ENCODE measurements at regions not wholly inside any gene's neighbourhood (a gene's known extent, or its start where the extent isn't known, plus 50 kb on each side); places are given as distances from the start of the nearest gene placed in this dataset.

DNA sequence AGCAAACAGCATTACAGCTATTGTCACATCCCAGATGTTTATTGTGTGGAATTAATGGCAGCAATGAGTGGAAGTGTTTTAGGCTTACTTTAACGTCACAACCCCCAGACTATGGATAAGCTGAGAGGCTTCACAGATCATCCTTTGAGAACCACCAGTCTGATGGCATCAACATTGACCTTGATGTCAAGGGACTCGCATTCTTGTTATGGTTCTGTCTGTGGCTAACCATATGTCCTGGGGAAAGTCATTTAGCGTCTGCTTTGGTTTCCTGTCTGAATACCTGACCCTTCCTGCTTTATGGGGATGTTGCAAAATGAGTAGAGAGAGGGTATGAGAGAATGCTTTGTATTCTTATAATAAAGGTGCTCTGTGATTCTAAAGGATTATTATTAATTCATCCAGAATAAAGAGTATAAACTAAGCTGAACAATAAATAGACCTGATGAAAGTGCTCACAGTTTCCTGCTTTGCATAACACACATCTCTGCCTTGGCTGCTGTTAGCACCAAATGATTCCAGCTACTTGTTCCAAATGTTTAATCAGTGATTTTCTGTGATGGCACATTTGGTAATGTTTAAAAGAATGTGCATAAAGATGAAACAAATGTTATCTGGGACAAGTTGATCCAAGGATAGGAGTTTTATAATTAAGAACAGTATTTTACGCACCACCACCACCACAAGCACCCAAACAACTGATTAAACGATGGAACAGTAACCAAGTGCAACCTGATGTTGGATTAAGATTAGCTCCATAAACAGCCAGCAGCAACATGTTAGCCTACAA lies 116.9 kb upstream of the LRIG3 start:
- no peak for DNase-seq

DNA sequence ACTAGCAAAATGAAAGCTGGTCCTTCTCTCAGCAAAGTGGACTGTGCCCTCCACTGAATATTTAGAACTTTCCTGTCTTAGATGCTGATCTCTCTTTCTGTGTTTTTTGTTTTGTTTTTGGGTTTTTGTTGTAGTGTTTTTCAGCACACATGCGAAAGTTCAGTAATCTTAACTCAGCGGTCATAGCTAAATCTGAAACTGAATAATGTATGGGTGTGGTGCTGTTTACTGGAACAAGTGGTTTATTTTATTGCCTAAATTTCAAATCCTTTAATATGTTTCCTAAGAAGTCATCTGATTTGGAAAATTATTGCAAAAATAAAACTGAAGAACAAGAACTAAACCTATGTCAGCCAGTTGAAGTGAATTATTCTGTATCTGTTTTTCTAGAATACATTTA lies 116.0 kb upstream of the LRIG3 start:
- DNase-seq = no peak

DNA sequence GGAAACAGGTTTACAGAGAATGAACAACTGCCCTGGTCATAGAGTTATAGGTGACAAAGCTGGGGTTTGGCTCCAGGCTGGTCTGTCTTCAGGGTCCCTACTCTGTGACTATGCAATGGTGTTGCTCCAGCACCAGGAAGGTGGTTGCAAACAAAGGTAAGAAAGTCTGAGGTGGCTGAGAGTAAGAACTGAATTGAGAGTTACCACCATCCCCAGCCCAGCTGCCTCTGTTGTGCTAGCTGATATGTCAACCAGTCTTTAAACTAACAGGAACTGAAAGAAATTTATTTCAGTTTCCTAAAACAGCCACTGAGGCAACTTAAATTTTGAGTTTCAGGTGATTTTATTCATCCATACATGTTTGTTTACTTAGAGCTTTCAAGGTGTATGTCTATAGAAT lies 111.0 kb upstream of the LRIG3 start:
- DNase-seq = no peak

DNA sequence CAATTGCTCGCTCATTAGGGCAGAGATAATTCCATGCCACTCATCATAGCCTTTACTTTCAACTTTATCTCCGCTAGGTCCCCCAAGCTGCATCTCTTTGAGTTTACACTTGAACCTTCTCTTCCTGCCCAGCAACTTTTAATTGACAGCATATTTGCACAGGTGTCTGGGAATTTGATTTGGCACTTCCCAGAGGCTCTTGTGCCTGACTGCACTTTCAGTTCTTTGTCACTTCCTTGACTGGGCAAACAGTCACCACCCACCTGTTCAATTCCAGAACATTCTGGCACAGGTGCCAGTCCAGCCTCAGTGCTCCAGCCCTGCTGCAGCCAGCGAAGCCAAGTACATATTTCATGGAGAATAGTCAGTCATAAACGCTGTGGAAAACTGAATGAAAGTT lies 110.1 kb upstream of the LRIG3 start:
- DNase-seq = no peak

DNA sequence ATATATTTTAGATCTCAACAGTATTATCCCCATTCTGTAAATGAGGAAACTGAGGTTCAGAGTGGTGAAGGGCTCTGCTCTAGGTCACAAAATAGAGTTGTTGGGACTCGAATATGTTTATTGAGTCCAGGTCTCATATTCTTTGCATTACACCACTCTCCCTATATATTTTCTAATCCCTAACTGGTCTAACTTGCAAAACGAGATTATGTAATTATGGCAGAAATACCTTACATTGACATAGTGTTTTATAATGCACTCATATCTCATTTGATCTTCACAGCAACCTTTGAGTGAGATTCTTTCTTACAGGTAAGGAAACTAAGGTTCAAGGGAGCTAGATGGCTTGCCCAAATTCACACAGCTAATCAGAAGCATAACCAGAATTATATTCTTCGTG lies 106.9 kb upstream of the LRIG3 start:
- DNase-seq = no peak

DNA sequence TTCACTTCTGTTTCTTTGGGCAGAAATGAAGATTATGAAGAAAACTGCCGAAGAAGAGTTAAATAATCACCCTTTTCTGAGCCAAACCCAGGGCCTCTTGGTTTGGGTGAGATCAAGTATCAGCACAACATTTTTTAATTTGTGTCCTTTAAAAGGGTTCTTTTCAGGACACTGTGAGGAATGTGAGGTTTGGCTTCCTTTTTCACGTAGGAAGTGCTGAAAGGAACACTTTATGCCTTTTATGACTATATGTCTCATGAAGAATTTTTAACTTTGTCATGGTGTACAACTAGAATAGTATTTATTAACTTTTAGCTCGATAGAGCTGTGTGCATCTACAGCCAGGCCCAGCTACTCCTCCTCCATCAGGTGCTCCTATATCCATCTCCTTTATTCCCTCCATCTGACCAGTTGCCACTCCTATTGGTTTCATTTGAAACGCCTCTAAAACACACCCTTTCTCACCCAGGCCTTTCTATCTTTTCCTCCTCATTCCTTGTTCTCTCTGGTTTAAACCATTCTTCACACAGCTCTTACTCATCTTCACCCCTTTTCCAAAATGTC lies 103.6 kb upstream of the LRIG3 start:
- DNase-seq = no peak

DNA sequence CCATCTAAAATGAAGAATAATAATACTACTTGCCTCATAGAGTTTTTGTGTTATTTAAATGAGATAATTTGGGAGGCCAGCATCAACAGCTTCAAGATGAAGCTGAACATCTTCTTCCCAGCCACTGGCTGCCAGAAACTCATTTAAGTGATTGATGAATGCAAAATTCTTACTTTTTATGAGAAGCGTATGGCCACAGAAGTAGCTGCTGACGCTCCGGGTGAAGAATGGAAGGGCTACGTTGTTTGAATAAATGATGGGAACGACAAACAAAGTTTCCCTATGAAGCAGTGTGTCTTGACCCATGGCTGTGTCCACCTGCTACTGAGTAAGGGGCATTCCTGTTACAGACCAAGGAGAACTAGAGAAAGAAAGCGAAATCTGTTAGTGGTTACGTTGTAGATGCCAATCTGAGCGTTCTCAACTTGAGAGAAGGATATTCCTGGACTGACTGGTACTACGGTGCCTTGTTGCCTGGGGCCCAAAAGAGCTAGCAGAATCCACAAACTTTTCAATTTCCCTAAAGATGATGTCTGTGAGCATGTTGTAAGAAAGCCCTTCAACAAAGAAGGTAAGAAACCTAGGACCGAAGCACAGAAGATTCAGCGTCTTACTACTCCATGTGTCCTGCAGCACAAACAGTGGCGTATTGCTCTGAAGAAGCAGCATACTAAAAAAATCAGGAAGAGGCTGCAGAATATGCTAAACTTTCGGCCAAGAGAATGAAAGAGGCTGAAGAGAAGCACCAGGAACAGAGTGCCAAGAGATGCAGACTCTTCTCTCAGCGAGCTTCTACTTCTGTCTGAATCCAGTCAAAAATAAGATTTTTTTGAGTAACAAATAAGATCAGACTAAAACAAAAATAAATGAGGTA lies 100.0 kb upstream of the LRIG3 start:
- DNase-seq = no peak

DNA sequence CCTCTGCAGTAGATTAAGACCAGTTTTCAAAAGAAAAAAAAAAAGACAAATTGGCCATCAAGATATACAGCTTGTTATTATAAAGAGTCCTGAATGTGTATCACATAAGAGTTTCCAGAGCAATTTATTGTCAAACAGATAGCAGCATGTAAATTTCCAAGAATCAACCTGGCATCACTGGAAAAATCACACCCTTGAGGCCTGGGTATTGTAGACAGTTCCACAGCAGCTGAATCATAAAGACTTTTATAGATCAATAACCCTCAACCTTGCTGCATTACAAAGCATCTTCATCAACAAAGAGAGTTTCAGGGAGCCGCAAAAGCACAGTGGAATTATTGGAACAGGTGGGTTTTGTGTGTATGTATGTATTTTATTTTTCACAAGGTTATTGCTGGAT lies 94.6 kb upstream of the LRIG3 start:
- DNase-seq = no peak

DNA sequence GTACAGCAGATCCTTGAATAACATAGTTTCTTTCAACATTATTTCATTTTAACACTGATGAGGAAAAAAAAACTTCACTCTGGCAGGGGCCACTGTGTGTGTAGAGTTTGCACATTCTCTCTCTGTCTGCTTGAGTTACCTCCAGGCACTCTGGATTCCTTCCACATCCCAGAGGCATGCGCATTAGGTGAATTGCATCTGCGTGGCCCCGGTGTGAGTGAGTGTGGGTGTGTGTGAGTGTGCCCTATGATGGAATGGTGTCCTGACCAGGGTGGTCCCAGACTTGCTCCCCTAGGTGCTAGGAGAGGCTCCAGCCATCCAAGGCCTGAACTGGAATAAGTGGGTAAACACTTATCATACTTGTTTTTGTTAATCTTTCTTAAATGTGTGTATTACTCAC lies 90.6 kb upstream of the LRIG3 start:
- DNase-seq = no peak

DNA sequence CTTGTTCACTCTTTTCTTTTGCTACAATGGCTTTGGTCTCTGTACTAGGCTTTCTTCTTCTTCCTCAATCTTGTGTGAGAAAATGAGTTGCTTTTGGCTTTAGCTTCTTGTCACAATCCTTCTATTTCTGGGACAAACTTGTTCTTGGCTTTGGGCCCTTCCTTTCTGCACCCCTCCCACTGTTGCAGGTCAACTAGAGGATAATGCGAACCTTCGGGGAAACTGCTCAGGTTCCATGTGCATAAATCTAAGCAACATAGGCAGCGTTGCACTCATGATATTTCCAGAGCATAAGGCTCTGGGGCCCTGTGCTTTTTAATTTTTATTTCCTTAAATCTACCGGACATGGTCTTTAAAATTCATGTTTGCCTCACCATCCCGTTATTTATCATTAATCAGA lies 89.8 kb upstream of the LRIG3 start:
- DNase-seq = no peak

DNA sequence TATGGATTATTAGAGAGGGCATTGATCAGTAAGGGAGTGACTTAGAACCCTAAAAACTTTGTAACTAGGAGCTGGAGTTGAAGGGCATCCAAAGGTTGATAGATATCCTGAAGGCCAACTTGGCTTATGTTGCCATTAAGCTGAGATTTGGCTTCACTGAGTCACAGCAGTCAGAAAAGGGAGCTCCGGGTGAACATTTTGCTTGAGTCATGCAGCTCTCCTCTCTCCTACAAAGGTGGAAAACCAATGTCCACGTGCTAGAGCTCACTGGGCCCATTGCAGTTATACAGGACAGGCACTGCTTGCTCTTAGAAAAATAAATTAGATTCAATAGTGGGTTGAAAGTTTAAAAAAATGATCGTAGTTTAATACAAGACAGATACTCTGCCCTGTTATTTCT lies 87.3 kb upstream of the LRIG3 start:
- no peak for DNase-seq

DNA sequence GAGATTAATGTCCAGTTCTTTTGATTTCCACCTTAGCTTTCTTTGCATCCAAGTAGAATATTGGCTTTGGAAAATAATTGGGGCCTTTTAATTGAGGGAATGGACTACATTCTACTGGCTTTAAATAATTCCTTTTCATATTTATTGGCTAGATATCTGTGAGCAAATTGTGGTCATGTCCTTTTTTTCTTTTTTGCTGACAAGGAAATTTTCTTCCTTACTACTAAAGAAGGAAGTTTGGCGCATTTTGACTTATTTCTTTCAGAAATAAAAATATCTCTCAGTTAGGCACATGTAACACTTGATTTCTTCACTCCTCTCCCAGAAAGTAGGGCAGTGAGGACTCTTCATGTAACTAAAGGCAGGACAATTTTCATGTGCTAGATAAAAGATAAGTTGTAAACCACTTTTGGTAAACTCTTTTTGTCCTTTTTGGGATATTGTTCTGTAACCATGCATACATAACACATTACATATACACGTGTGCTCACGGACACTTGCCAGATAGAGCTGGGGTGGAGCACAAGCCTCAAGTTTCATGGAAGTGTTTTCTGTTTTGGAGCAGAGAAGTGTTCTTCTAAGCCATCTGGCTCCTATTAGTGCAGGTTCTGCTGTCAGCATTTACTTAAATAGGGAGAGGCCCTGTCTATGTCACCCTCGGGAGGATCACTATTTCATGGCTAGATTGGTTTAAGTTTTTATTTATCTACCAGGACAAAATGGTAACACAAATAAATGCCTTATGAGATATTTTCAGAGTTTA lies 85.1 kb upstream of the LRIG3 start:
- no peak for DNase-seq

DNA sequence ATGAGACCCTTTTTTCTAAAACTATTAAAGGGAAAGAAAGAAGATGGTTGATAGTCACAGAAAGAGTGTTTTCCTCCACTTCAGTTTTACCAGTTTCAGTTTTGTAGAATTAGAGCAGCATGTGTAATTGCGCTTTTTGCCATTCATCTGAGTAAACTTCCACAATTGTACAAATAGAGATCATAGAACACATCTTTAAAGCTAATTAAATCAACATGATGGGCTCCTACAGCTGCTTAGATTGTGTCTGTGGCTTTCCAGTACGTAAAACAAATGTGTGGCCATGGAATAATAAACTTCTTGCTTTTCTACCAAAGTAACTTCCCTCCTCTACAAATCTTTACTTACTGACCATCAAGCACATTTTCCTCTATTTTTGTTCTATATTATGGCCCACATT lies 84.2 kb upstream of the LRIG3 start:
- DNase-seq = no peak

DNA sequence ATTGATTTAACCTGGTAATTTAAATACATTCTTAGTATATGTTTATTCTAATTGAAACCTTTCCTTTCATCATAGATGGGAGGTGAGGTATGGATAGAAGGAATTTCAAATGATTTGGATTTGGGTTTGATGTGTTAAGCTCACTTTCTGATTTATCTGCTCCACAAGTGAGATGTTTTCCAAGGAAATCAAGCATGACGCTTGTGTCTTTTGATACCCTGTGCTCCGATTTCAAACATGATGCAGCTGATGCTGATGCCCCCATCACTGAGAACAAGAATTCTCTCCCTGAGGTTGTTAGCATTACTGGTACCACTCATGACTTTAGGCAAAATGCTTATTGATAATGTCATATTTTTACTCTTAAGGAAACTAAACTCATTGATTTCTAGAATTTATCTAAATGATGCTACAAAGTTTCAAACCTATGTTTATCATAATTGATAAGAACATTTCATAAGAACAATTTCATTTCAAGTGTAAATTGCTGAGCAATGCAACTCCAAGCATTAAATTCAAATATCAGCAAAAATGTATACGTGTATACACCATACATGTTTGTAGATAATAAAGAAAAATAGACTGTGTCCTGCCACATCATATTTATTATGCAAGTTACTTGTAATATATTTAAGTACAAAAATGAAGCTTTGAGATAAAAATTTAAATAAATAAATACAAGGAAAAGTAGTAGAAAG lies 75.5 kb upstream of the LRIG3 start:
- no peak for DNase-seq

DNA sequence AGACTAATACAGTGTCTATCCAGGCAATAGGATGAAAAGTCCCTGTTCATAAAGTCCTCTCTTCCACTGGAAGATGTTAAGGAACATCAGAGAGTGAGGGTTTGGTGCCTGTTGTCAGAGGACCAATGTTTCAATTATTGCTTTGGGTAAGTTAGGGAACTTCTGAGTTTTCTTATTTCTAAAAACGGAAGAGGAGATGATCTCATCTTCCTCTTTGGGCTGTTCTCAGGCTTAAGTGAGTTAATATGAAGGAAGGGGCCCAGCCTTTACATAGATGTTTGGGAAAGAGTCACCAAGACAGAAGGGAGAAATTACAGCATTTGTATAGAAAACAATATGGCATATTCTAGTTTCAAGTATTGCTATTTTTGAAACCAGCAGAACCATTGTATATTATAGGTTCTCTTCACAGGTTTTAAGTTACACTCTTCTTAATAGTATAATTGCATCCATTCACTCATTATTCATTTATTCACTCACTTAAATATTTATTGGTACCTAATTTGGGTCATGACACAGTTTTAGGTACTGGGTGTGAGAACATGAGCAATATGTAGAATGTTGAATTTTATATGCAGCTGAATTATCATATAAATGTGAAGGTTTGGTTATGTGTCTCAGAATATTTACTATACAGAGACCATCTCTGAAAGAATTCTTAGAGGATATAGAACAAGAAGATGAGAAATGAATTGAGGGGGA lies 68.5 kb upstream of the LRIG3 start:
- DNase-seq = no peak

DNA sequence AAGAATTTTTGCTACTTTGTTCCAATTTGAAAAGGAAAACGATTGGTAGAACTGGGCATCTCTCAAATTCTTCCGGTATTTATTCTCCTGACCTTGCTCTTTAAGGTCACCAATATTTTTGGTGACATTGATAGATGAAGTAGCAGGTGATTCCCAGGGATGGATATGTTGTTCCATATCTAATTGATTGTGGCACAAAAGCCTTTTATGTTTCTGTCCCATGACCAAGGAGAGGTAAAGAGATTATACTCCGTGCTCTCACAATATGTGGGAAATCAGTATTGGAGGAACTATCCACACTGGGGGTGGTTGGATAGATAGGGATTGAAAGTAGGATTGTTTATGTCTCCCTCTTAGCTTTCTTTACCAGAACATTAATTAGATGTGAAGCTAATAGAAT lies 61.7 kb upstream of the LRIG3 start:
- no peak for DNase-seq

DNA sequence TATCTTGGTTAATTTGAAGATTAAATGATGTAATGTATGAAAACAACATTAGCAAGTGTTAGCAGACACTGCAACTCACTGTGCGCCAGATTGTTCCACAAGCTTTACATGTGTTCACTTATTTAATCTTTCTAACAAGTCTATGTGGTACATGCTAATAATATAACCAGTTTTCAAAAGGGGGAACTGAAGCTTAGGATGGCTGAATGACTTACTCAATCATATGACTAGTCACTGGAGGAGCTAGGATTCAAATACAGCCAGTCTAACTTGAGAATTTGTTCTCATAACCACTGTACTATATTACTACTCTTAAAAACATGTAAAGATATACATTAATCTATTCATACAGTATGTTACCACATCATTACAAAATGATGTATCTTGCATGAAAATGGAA lies 60.5 kb upstream of the LRIG3 start:
- no peak for DNase-seq

DNA sequence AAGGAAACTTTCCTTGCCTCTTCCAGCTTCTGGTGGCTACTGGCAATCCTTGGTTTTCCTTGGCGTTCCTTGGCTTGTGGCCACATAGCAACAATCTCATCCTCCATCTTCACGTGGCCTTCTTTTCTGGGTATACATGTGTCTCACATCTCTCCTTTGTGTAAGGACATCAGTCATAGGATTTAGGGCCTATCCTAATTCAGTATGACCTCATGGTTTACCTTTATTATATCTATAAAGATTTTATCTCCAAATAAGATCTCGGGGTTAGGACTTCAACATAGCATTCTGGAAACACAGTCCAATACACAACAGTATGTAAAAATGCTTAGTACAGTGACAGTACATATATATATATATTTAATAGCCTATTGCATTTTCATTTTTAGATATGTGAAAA lies 58.4 kb upstream of the LRIG3 start:
- no peak for DNase-seq

DNA sequence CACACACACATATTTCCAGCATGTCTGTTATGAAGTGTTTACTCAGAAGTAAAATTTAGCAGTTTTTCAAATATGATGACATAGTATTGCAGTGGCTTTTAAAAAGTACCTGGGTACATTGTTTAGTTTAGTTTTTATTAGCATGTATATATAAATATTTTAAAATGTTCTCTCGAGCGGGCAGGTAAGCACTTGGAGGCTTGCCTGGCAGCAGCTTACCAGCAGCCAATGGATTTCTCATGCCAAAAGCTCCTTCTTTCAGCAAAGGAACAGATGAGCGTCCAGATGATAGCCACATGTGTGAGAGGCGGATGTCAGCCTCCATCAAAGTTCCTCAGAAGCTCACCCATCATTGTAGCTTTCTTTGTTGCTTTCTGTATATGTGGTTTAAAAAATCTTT lies 57.2 kb upstream of the LRIG3 start:
- DNase-seq = no peak

DNA sequence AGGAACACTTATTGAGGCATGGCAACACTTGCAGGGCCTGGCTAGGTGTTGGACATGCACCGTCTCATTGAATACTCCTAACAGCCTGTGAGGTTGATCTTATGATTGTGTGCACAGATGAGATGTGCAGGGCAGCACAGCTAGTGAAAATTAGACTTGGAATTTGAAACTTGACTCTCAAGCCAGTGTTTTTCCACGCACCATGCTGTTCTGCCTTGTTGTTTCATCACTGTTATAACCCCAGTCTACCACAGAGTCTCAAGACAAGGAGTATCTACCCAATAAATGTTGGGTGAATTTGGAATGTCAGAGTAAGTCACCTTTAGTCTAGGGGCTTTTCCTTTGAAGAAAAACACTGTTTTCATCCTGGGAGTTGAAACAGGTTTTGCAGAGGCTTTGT lies 55.8 kb upstream of the LRIG3 start:
- no peak for DNase-seq
